OCI-LY3 (cell line): ENCODE measurements at regions not wholly inside any gene's neighbourhood (a gene's known extent, or its start where the extent isn't known, plus 50 kb on each side); places are given as distances from the start of the nearest gene placed in this dataset.

Experiments used
- H2AFZ ChIP-seq: fragments of 200-600, 300-600 bp; shearing (Covaris generic); 2 replicates; pipeline ENCODE4 v1.6.0; 2014; ENCODE audit warnings: antibody characterized with exemption, low read depth, low read length
- H3K27ac ChIP-seq: fragments of 200-600, 300-600 bp; sonication (generic); 2 replicates; pipeline ENCODE4 v1.5.1; 2014; ENCODE audit warnings: mild to moderate bottlenecking, low read length, moderate library complexity, mixed read lengths
- H3K27me3 ChIP-seq: fragments of 200-600, 300-600 bp; sonication (generic); 2 replicates; pipeline ENCODE4 v1.6.1; 2014; ENCODE audit warnings: low read depth, low read length, mixed read lengths
- H3K36me3 ChIP-seq: fragments of 200-600, 300-600 bp; sonication (generic); replicated peaks from 2 replicates; pipeline ENCODE3; 2014; ENCODE audit warnings: low read depth, low read length, mixed read lengths
- H3K4me1 ChIP-seq: fragments of 300-600, 200-600 bp; sonication (generic); 2 replicates; pipeline ENCODE4 v1.6.1; 2014; ENCODE audit warnings: low read length, mixed read lengths
- H3K4me2 ChIP-seq: fragments of 200-600, 300-600 bp; sonication (generic); 2 replicates; pipeline ENCODE4 v1.6.1; 2014; ENCODE audit warnings: low read length, mixed read lengths
- H3K4me3 ChIP-seq: fragments of 300-600, 200-600 bp; sonication (generic); 2 replicates; pipeline ENCODE4 v1.5.1; 2014; ENCODE audit warnings: antibody characterized with exemption, mild to moderate bottlenecking, low read length, moderate library complexity
- H3K79me2 ChIP-seq: fragments of 300-600, 200-600 bp; shearing (Covaris generic); 2 replicates; pipeline ENCODE4 v1.6.1; 2014; ENCODE audit warnings: mild to moderate bottlenecking, low read length, mixed read lengths
- H3K9ac ChIP-seq: fragments of 300-600, 200-600 bp; shearing (Covaris generic); 2 replicates; pipeline ENCODE4 v1.6.0; 2014; ENCODE audit warnings: mild to moderate bottlenecking, low read length, moderate library complexity
- H3K9me3 ChIP-seq: fragments of 200-600, 300-600 bp; shearing (Covaris generic); 2 replicates; pipeline ENCODE4 v1.6.1; 2014; ENCODE audit warnings: low read length, mixed read lengths; ENCODE audit not compliant: insufficient read depth
- H4K20me1 ChIP-seq: fragments of 200-600, 300-600 bp; sonication (generic); 2 replicates; pipeline ENCODE4 v1.6.1; 2016; ENCODE audit warnings: low read length, mixed read lengths; ENCODE audit not compliant: insufficient read depth
- CTCF ChIP-seq: fragments of 200-600, 300-600 bp; sonication (generic); IDR thresholded peaks from 2 replicates; pipeline ENCODE4 v1.5.1; 2014; ENCODE audit warnings: antibody characterized with exemption, low read length, low read depth
- EZH2phosphoT487 ChIP-seq: fragments of 200-600 bp; shearing (Covaris generic); IDR thresholded peaks from 2 replicates; pipeline ENCODE4 v1.6.1; 2018; ENCODE audit warnings: antibody characterized with exemption, mixed run types, low read depth

DNA sequence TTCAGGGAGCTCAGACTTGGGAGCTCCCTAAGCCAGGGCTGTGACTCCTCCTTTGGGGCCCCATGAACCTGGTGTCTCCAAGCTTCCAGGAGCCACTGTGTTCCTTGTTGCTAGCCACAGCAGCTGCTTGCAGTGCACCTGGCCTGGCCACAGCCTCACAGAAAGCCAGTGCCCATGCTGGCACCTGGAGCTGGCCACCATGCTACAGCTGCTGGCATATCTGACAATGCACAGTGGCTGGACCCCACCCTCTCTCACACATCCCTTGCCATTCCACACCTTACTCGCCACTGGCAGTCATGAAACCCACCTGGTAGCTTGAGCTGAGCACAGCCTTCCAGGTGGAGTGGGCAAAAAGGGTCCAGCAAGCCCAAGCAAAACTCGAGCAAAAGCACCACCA is 441.7 kb downstream of the ARAP2 start:
- Histone ChIP-seq H3K4me1 (no peaks in the 10 kb centered on the region), H3K27ac (no peak overlapping the region), H3K4me3 (no peak overlapping the region), H3K9me3 (no peaks in the 10 kb centered on the region), H3K27me3 (no peaks in the 10 kb centered on the region), H2AFZ (no peak overlapping the region), H3K79me2 (no peaks in the 10 kb centered on the region), H3K9ac (no peak overlapping the region), H3K4me2 (no peak overlapping the region), H4K20me1 (no peaks in the 10 kb centered on the region), H3K36me3 (no peaks in the 10 kb centered on the region)
- TF ChIP-seq EZH2phosphoT487 (no peak), CTCF (no peak)

DNA sequence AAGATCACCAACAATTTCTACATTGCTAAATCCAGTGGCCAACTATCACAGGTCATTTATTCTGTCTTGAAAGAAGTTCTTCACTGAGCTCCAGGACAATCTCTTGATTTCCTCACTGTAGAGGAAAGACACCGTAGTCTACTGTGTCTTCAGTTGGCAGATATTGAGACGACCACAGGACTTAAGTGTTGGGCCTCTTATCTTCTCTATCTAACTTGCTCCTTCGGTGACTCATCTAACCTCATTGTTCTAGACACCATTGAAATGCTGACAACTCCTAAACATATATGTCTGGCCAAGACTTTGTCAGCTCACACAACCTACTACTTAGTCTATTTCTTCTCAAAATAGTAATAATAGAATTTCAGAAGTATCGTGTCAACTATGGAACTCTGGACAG is 425.8 kb downstream of the ARAP2 start:
- no peak overlapping the region for H3K9ac ChIP-seq
- no peaks in the 10 kb centered on the region for H4K20me1 ChIP-seq
- no peaks in the 10 kb centered on the region for H3K27me3 ChIP-seq
- H3K4me3 ChIP-seq = no peak overlapping the region
- no peak overlapping the region for H3K4me2 ChIP-seq
- H2AFZ ChIP-seq = no peak overlapping the region
- no peaks in the 10 kb centered on the region for H3K9me3 ChIP-seq
- no peaks in the 10 kb centered on the region for H3K4me1 ChIP-seq
- H3K79me2 ChIP-seq = no peaks in the 10 kb centered on the region
- H3K27ac ChIP-seq = no peak overlapping the region
- H3K36me3 ChIP-seq = no peaks in the 10 kb centered on the region
- TF ChIP-seq EZH2phosphoT487 (no peak), CTCF (no peak)

DNA sequence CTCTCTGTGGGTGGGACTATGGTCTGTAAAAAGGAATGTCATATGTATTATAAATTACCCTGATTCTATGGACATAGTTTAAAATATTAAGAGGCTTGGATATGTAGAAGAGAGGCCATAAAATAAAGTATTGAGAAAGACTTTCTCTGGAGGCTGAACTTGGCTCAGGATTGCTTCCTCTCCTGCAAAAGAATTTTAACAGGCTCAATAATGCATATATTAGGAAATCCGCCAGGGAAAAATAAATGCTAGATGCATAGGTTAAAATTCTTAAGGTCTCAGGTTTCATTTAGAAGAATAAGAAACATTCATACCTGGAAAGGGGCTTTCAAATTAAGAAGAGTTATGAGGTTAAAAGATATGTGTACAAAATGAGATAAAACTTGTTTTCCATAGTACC is 424.3 kb downstream of the ARAP2 start:
- Histone ChIP-seq H3K9me3 (no peaks in the 10 kb centered on the region), H3K27ac (no peak overlapping the region), H3K36me3 (no peaks in the 10 kb centered on the region), H2AFZ (no peak overlapping the region), H3K79me2 (no peaks in the 10 kb centered on the region), H4K20me1 (no peaks in the 10 kb centered on the region), H3K9ac (no peak overlapping the region), H3K4me1 (no peaks in the 10 kb centered on the region), H3K4me3 (no peak overlapping the region), H3K4me2 (no peak overlapping the region), H3K27me3 (no peaks in the 10 kb centered on the region)
- TF ChIP-seq CTCF (no peak), EZH2phosphoT487 (no peak)

DNA sequence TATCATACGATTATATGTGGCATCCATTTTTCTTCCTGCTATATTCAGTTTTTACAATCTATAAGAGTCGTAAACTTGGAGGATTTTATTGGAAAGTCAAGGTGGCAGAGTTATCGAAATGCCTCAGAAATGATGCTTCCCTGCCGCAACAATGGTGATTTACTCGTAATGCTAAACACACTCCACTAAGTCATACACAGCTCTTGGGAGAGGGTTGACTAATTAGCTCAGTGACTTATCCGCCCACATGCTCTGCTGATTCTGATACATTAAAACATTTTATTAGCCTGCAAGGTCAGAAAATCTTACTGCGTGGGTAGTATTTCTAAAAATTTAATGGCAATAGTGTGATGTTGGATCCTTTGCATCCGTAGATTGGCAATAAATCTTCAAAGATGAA is 420.1 kb downstream of the ARAP2 start:
- H3K4me2 ChIP-seq = no peak overlapping the region
- H3K9ac ChIP-seq = no peak overlapping the region
- H3K4me1 ChIP-seq = no peaks in the 10 kb centered on the region
- H4K20me1 ChIP-seq = no peaks in the 10 kb centered on the region
- H3K27me3 ChIP-seq = no peaks in the 10 kb centered on the region
- H3K27ac ChIP-seq = no peak overlapping the region
- no peaks in the 10 kb centered on the region for H3K79me2 ChIP-seq
- H3K4me3 ChIP-seq = no peak overlapping the region
- H2AFZ ChIP-seq = no peak overlapping the region
- H3K36me3 ChIP-seq = no peaks in the 10 kb centered on the region
- TF ChIP-seq EZH2phosphoT487 (no peak), CTCF (no peak)
- H3K9me3 ChIP-seq = no peaks in the 10 kb centered on the region
